22Rv1 (cell line): ENCODE measurements at regions not wholly inside any gene's neighbourhood (a gene's known extent, or its start where the extent isn't known, plus 50 kb on each side); places are given as distances from the start of the nearest gene placed in this dataset.

Experiments used
- H3K27ac ChIP-seq: fragments of 450-650 bp; 2 replicates; pipeline ENCODE4 v1.5.1; 2017
- ZFX ChIP-seq: fragments of 450-650 bp; IDR thresholded peaks from 2 replicates; pipeline ENCODE4 v1.6.1; 2017; ENCODE audit warnings: antibody characterized with exemption, borderline replicate concordance
- TF ChIP-seq, protein P1 (sequence below): fragments of 450-650 bp; IDR thresholded peaks from 2 replicates; pipeline ENCODE4 v1.5.1; 2017; ENCODE audit warnings: mild to moderate bottlenecking

DNA sequence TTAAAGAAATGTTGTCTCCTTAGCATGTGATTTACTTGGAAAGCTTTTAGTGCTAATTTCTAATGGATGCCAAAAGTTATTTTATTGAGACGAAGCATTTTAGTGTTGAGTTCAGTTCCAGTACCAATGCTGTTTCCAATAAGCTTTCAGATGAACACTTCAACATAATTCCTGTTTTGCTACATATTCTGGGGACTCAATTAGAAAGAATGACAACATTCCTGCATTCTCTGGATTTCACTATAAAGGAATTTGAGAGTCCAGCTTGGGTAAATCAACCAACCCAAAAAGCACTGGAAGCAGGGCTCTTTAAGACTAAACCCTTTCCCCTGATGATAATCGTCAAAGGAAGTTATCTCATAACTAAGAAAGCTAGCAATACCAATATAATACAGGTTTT is 353.0 kb upstream of the TMTC1 start:
- TF ChIP-seq, protein P1, sequence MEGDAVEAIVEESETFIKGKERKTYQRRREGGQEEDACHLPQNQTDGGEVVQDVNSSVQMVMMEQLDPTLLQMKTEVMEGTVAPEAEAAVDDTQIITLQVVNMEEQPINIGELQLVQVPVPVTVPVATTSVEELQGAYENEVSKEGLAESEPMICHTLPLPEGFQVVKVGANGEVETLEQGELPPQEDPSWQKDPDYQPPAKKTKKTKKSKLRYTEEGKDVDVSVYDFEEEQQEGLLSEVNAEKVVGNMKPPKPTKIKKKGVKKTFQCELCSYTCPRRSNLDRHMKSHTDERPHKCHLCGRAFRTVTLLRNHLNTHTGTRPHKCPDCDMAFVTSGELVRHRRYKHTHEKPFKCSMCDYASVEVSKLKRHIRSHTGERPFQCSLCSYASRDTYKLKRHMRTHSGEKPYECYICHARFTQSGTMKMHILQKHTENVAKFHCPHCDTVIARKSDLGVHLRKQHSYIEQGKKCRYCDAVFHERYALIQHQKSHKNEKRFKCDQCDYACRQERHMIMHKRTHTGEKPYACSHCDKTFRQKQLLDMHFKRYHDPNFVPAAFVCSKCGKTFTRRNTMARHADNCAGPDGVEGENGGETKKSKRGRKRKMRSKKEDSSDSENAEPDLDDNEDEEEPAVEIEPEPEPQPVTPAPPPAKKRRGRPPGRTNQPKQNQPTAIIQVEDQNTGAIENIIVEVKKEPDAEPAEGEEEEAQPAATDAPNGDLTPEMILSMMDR: no peak
- TF ChIP-seq ZFX: no peak
- no peak overlapping the region for H3K27ac ChIP-seq

DNA sequence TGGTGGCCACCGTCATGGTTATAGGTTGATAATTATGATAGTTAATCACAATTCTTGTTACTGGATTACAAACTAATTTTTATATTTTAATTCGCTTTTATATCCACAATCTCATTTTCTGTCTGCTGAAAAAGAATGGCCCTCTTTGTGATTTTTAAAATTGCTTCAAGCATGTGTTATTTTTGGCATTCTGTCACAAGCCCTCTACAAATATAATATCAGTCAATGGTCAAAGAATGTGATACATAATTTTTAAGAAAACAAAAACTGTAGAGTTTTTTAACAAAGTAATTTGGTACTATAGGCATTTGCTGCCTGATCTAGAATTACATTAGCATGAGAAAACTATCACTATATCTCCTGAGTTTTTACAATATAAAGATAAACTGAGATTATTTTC is 352.0 kb upstream of the TMTC1 start:
- TF ChIP-seq ZFX: no peak
- TF ChIP-seq, protein P1: no peak
- no peak overlapping the region for H3K27ac ChIP-seq

DNA sequence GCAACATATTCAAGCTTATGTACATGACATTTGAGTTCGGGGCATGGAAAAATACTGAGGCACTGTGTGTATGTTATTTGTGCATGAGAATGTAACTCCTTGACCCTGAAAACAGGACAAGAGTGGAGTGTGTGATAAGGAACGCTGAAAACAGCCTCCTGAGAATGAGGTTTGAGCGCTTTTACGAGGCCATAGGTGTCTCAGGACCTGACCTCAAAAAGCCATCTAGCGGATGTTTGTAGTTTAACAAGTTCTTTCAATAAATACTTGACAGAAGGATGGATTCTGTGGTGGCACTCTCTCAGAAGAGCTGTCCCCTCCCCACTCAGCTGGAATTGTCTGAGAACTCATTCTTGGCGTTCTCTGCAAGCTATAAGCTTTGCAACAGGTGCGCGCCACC is 350.5 kb upstream of the TMTC1 start:
- H3K27ac ChIP-seq: peak overlapping the region; percentile 27; the same call in 1 of the 2 replicates
- no peak for TF ChIP-seq ZFX
- TF ChIP-seq, protein P1: peak; percentile 78

DNA sequence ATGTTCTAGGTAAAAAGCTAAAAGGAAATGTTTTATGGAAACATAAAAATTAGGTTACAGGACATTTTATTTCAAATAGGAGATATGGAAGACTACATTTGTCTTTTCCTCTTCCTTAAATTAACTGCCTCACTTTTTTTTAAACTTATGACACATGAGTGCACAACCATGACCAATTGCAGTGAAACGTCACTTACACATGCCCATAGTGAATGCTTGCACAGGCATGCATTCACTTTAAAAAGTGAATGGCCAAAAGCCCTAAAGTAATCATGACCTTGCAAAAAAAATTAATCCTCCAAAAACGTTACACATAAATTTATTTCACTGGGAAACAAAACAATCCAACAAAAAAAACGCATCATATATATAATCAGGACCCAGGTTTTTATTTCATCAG is 343.2 kb upstream of the TMTC1 start:
- no peak for TF ChIP-seq ZFX
- TF ChIP-seq, protein P1: no peak
- H3K27ac ChIP-seq: no peak overlapping the region

DNA sequence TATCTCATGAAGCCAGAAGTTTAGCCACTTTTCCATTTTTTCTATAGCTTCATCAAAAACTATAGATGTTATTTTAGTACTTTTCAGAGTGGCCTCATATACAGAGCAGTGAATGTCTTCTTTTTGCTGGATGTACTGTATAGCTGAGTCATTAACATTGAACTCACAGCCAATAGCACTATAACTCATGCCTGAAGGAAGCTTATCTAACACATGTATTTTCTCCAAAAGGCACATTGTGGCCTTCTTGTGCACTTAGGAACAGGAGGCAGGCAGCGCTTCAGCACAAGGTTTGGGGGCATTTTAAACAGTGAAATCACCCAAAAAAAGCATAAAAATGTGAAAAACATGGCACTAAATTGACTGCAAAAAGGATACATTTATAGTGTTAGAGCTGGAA is 336.8 kb upstream of the TMTC1 start:
- TF ChIP-seq ZFX: no peak
- TF ChIP-seq, protein P1: no peak
- H3K27ac ChIP-seq: no peak overlapping the region

DNA sequence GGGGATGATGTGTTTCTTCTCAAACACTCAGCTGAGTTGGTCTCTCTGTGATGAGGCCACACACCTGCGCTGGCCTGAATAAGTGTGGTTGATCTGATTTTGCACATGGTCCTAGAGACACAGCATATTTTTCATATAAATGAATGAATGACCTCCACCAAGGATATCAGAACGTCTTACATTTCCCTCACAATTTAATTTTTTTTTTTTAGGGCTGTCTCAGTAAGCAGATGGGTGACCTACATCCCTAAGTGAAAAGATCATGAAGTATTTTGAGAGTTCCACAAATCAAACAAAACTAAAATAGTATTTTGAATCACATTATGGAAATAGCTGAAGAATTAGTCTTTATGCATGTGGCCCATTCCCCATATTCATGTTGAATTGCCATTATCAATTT is 333.7 kb upstream of the TMTC1 start:
- TF ChIP-seq, protein P1: no peak
- TF ChIP-seq ZFX: no peak
- H3K27ac ChIP-seq: no peak overlapping the region

DNA sequence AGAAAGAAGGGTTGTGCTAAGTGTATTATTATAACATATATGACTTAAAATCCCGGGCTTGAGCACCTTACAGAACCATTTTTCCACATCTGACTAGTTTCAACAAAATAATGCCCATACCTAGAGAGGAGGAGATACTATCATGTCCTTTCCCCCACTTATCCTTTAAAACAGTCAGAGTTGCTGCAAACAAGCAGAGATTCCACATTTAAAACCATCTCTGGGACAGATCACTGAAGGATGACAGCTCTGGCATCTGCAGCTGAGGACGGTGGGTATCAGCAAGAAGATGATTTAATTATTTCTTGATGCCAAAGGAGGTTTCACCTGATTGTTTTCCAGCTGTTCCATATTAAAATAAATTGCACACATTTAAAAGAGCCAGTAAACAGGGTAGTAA is 328.0 kb upstream of the TMTC1 start:
- TF ChIP-seq, protein P1: no peak
- TF ChIP-seq ZFX: no peak
- no peak overlapping the region for H3K27ac ChIP-seq
